ENCODE measurements at regions not wholly inside any gene's neighbourhood (a gene's known extent, or its start where the extent isn't known, plus 50 kb on each side); places are given as distances from the start of the nearest gene placed in this dataset.

- no peaks in the 10 kb centered on the region for H3K9me3 ChIP-seq (ENCODE audit: control insufficient read depth in 4 of 4, low read length in 3 of 4)
- no peak for DNase-seq (ENCODE audit: low spot score)
- no peak overlapping the region for H3K4me3 ChIP-seq (ENCODE audit: low read depth in 1 of 3, low read length in 3 of 3)
- no peak overlapping the region for H3K27ac ChIP-seq (ENCODE audit: low read depth in 1 of 2, low read length in 2 of 2)
- WGBS, result 86% methylated on average over 10 of the region's 10 CpGs
- H3K27me3 ChIP-seq (ENCODE audit: control insufficient read depth in 4 of 4, insufficient read depth in 4 of 4, low read length in 3 of 4), result no peaks in the 10 kb centered on the region
- no peaks in the 10 kb centered on the region for H3K4me1 ChIP-seq (ENCODE audit: control insufficient read depth in 4 of 4, insufficient read depth in 4 of 4, low read length in 3 of 4)
- H3K9ac ChIP-seq (ENCODE audit: low read depth in 1 of 2, low read length in 2 of 2), result no peak overlapping the region
- H3K36me3 ChIP-seq (ENCODE audit: control insufficient read depth in 4 of 4, insufficient read depth in 3 of 4, low read depth in 1 of 4, low read length in 3 of 4), result no peaks in the 10 kb centered on the region
- TF ChIP-seq ZBTB33 (IDR thresholded peaks at IDR 0.05) (no peak), FOXA1 (IDR thresholded peaks at IDR 0.05) (no peak), GABPA (IDR thresholded peaks at IDR 0.05 in 1 of 2, conservative IDR thresholded peaks at IDR 0.05 in 1 of 2) (no peak), ATF3 (IDR thresholded peaks at IDR 0.05) (no peak), HNF4A (conservative IDR thresholded peaks at IDR 0.05) (no peak), NR2F2 (IDR thresholded peaks at IDR 0.05) (no peak), HNF4G (IDR thresholded peaks at IDR 0.05) (no peak), FOXA2 (IDR thresholded peaks at IDR 0.05) (no peak), CTCF (IDR thresholded peaks at IDR 0.05; ENCODE audit: low read depth, low read length, missing input control) (no peak), SP1 (IDR thresholded peaks at IDR 0.05) (no peak)
These were observed 149.6 kb upstream of the TNRC6C start for GRCh38 chr17:77808686-77809425.

GRCh38 chr17:77809814-77810213, 148.7 kb upstream of the TNRC6C start:
- Histone ChIP-seq H3K9me3 (ENCODE audit: control insufficient read depth in 4 of 4, low read length in 3 of 4) (no peaks in the 10 kb centered on the region), H3K27me3 (ENCODE audit: control insufficient read depth in 4 of 4, insufficient read depth in 4 of 4, low read length in 3 of 4) (peaks cover 0 to 2% (median 0%) of the 10 kb centered on the region in 4 donors), H3K4me1 (ENCODE audit: control insufficient read depth in 4 of 4, insufficient read depth in 4 of 4, low read length in 3 of 4) (no peaks in the 10 kb centered on the region), H3K36me3 (ENCODE audit: control insufficient read depth in 4 of 4, insufficient read depth in 3 of 4, low read depth in 1 of 4, low read length in 3 of 4) (no peaks in the 10 kb centered on the region), H3K4me3 (ENCODE audit: low read depth in 1 of 3, low read length in 3 of 3) (no peak overlapping the region), H3K9ac (ENCODE audit: low read depth in 1 of 2, low read length in 2 of 2) (no peak overlapping the region), H3K27ac (ENCODE audit: low read depth in 1 of 2, low read length in 2 of 2) (no peak overlapping the region)
- DNase-seq (ENCODE audit: low spot score), result no peak
- TF ChIP-seq TAF1 (conservative IDR thresholded peaks at IDR 0.05) (no peak), JUND (IDR thresholded peaks at IDR 0.05) (no peak), FOXA1 (IDR thresholded peaks at IDR 0.05) (no peak), RAD21 (IDR thresholded peaks at IDR 0.05) (no peak), CTCF (IDR thresholded peaks at IDR 0.05; ENCODE audit: low read depth, low read length, missing input control) (no peak)
- WGBS, result 93% methylated on average over 2 of the region's 2 CpGs

Data from liver (tissue), 8 donors.